ENCODE measurements at regions not wholly inside any gene's neighbourhood (a gene's known extent, or its start where the extent isn't known, plus 50 kb on each side); places are given as distances from the start of the nearest gene placed in this dataset.

DNA sequence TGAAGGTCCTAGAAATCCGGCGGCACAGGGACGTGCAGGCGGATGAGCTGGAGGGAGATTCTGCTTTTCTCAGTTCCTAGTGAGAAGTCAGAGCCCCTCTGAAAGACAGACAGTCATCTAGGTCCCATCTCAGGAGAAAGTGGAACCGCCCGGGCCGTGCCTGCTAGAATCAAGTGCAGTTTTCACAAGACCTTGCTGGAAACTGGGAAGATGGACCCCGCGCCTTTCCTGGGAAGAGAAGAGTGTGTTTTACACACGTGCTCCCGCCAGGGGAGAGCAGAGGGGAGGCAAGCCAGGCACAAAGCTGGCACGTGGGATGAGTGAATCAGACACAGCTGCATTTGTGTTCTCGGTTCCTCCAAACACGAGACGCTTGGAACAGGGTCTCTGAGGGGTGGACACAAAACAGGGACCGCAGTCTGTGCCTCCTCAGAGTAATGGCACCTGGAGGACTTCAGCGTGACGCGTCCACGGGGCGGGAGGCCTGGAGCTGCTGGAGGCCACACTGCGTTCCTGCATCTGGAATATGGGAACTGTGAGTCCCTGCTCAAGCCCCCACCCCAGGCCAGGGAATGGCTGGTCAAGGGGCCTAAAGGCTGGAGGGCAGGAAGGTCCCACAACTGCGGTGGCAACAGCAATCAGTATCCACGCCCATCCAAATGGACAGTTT, 218.3 kb downstream of the BRD1 start:
- TF ChIP-seq EZH2 (IDR thresholded peaks at IDR 0.05; ENCODE audit: insufficient read depth, poor library complexity, severe bottlenecking) = no peak
- TF ChIP-seq EZH2phosphoT487 (IDR thresholded peaks at IDR 0.05; ENCODE audit: insufficient read depth, low read depth) = no peak
